Fibroblast of mammary gland (primary cell): ENCODE measurements at regions not wholly inside any gene's neighbourhood (a gene's known extent, or its start where the extent isn't known, plus 50 kb on each side); places are given as distances from the start of the nearest gene placed in this dataset.

Experiments used
- DNase-seq: peaks from one replicate; pipeline ENCODE4 v3.0.0-alpha.2; 2010; ENCODE audit warnings: low read depth
- H3K4me3 ChIP-seq: 2 replicates; pipeline ENCODE4 v1.5.1; 2011; ENCODE audit warnings: low read depth, mild to moderate bottlenecking, low read length, moderate library complexity; ENCODE audit not compliant: control insufficient read depth
- CTCF ChIP-seq: conservative IDR thresholded peaks from 2 replicates; pipeline ENCODE4 v1.5.1; 2011; ENCODE audit warnings: low read depth, low read length, inconsistent platforms; ENCODE audit not compliant: control insufficient read depth, insufficient read depth

GRCh38 chr6:168793649-168794048, 352.7 kb downstream of the SMOC2 start:
- no peak for DNase-seq
- TF ChIP-seq CTCF, result no peak
- H3K4me3 ChIP-seq, result no peak overlapping the region

GRCh38 chr6:168791917-168792316, 350.9 kb downstream of the SMOC2 start:
- no peak overlapping the region for H3K4me3 ChIP-seq
- TF ChIP-seq CTCF, result no peak
- no peak for DNase-seq

GRCh38 chr6:168789699-168790098, 348.7 kb downstream of the SMOC2 start:
- DNase-seq, result no peak
- no peak for TF ChIP-seq CTCF
- H3K4me3 ChIP-seq, result no peak overlapping the region

- no peak overlapping the region for H3K4me3 ChIP-seq
- no peak for DNase-seq
- TF ChIP-seq CTCF, result no peak
These were observed 344.9 kb downstream of the SMOC2 start for GRCh38 chr6:168785720-168786511.

GRCh38 chr6:168784426-168784825, 343.4 kb downstream of the SMOC2 start:
- no peak for TF ChIP-seq CTCF
- no peak for DNase-seq
- no peak overlapping the region for H3K4me3 ChIP-seq

- DNase-seq, result no peak
- H3K4me3 ChIP-seq, result no peak overlapping the region
- TF ChIP-seq CTCF, result no peak
These were observed 342.7 kb downstream of the SMOC2 start for GRCh38 chr6:168783720-168784119.
